OCI-LY1 (cell line): ENCODE measurements at regions not wholly inside any gene's neighbourhood (a gene's known extent, or its start where the extent isn't known, plus 50 kb on each side); places are given as distances from the start of the nearest gene placed in this dataset.

Experiments used
- EZH2 ChIP-seq: fragments of 200-600 bp; sonication (generic), shearing (Covaris generic); IDR thresholded peaks from 2 replicates; pipeline ENCODE4 v1.8.0; 2017; ENCODE audit warnings: borderline replicate concordance, mixed run types, mild to moderate bottlenecking, antibody characterized with exemption, low read length, moderate library complexity, mixed read lengths
- TF ChIP-seq, protein P1 (sequence below): fragments of 200-600 bp; sonication (generic), shearing (Covaris generic); IDR thresholded peaks from 2 replicates; pipeline ENCODE4 v1.5.1; 2017; ENCODE audit warnings: mild to moderate bottlenecking, antibody characterized with exemption, low read length, moderate library complexity, mixed read lengths

GRCh38 chr21:16708101-16708835, 804.6 kb upstream of the CXADR start:
- TF ChIP-seq, protein P1, sequence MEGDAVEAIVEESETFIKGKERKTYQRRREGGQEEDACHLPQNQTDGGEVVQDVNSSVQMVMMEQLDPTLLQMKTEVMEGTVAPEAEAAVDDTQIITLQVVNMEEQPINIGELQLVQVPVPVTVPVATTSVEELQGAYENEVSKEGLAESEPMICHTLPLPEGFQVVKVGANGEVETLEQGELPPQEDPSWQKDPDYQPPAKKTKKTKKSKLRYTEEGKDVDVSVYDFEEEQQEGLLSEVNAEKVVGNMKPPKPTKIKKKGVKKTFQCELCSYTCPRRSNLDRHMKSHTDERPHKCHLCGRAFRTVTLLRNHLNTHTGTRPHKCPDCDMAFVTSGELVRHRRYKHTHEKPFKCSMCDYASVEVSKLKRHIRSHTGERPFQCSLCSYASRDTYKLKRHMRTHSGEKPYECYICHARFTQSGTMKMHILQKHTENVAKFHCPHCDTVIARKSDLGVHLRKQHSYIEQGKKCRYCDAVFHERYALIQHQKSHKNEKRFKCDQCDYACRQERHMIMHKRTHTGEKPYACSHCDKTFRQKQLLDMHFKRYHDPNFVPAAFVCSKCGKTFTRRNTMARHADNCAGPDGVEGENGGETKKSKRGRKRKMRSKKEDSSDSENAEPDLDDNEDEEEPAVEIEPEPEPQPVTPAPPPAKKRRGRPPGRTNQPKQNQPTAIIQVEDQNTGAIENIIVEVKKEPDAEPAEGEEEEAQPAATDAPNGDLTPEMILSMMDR, result no peak
- TF ChIP-seq EZH2, result no peak
